Endothelial cell (in vitro differentiated cells): ENCODE measurements at regions not wholly inside any gene's neighbourhood (a gene's known extent, or its start where the extent isn't known, plus 50 kb on each side); places are given as distances from the start of the nearest gene placed in this dataset.

Experiments used
- DNase-seq: peaks from one replicate; pipeline ENCODE4 v3.0.0; 2021; ENCODE audit warnings: low spot score
- H3K27ac Mint-ChIP-seq: one replicate; pipeline ENCODE4 v1.8.0; 2021; ENCODE audit warnings: mixed read lengths, inconsistent platforms; ENCODE audit not compliant: unreplicated experiment
- H3K27me3 Mint-ChIP-seq: one replicate; pipeline ENCODE4 v1.8.0; 2021; ENCODE audit warnings: mild to moderate bottlenecking, moderate library complexity, mixed read lengths, inconsistent platforms; ENCODE audit not compliant: unreplicated experiment
- H3K36me3 Mint-ChIP-seq: one replicate; pipeline ENCODE4 v1.8.0; 2021; ENCODE audit warnings: mild to moderate bottlenecking, low read depth, mixed read lengths, inconsistent platforms; ENCODE audit not compliant: unreplicated experiment
- H3K4me1 Mint-ChIP-seq: one replicate; pipeline ENCODE4 v1.8.0; 2021; ENCODE audit warnings: mild to moderate bottlenecking, mixed read lengths, inconsistent platforms; ENCODE audit not compliant: unreplicated experiment
- H3K4me3 Mint-ChIP-seq: one replicate; pipeline ENCODE4 v1.8.0; 2021; ENCODE audit warnings: mild to moderate bottlenecking, mixed read lengths, inconsistent platforms; ENCODE audit not compliant: unreplicated experiment
- H3K9me3 Mint-ChIP-seq: one replicate; pipeline ENCODE4 v1.8.0; 2021; ENCODE audit warnings: mixed read lengths, inconsistent platforms; ENCODE audit not compliant: unreplicated experiment
- CTCF ChIP-seq: fragments of 200-600 bp; sonication (generic); IDR thresholded peaks from one replicate; pipeline ENCODE4 v1.5.0; 2021; ENCODE audit warnings: antibody characterized with exemption; ENCODE audit not compliant: unreplicated experiment

- peaks cover 12% of the 10 kb centered on the region for H3K4me1 Mint-ChIP-seq
- peaks cover 3% of the 10 kb centered on the region for H3K27me3 Mint-ChIP-seq
- H3K36me3 Mint-ChIP-seq: no peaks in the 10 kb centered on the region
- DNase-seq: no peak
- no peak overlapping the region for H3K4me3 Mint-ChIP-seq
- no peak overlapping the region for H3K27ac Mint-ChIP-seq
- H3K9me3 Mint-ChIP-seq: no peaks in the 10 kb centered on the region
- no peak for TF ChIP-seq CTCF
Observed at GRCh38 chr2:128371248-128371630, 52.6 kb upstream of the HS6ST1 start.

DNA sequence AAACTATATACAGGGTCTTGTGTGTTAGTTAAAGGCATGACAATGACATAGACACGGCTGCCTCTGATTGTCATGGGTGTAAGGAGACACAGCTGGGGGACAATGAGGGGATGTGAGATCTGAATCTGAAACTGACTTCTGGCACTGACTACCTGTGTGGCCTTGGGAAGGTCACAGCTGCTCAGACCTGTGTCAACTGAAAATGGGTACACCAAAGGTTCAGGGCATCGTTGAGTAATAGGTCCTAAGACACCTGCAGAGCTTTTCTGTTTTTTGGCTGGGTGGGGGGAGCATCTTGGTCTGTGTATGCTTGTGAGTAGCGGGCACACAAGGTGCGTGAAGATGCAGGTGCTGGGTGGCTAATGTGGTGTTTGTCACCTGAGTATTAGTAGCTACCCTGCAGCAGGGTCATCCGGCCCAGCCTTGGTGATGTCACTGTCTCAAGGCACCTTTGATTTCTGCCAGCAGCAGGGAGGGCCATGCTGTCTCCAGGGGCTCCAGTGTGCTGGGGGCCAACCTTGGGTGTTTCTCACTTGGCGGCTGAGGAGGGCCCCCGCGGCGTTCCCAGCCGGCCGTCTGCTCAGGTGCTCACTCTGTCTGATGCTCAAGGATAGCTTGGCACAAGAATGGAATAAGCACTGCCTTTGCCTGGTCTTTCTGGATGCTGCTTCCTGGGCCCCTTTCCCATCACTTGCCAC lies 53.1 kb upstream of the HS6ST1 start:
- Mint-ChIP-seq H3K27ac (no peak overlapping the region), H3K4me1 (peaks cover 12% of the 10 kb centered on the region), H3K27me3 (peaks cover 3% of the 10 kb centered on the region), H3K36me3 (no peaks in the 10 kb centered on the region), H3K4me3 (no peak overlapping the region), H3K9me3 (no peaks in the 10 kb centered on the region)
- TF ChIP-seq CTCF: no peak
- DNase-seq: no peak

DNA sequence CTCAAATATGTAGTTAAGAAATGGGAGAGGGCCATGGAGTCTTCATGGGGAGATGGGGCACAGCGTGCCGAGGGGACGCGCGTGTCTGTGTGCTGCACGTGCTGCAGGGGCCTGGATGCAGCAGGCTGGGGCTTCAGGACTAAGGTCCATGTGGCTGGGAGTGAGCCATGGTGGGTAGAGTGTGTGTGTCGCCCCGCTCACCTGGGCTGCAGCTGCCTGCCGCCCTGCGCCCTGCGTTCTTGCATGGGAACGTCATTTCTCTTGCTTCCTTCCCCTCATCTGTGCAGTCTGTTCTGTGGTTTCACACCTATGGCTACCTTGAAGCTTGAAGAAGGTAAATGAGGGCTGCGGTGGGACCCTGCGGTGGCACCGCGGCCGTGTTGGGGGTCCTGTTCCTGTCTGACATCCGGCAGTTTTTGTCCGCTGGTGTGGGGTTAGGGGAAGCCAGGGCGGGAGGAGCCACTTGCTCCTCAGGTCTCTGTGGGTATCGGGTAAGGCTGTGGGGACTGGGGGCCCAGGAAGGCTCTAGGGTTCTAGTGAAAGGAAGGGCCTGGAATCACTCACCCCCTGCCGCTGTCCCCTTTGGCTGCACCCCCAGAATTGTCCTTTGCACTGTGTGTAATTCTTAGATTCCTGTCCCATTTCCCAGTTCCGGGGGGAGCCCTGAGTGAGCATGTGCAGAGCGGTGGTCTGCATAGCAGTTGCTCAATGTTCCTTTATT lies 54.1 kb upstream of the HS6ST1 start:
- no peak for DNase-seq
- no peaks in the 10 kb centered on the region for H3K9me3 Mint-ChIP-seq
- H3K36me3 Mint-ChIP-seq: no peaks in the 10 kb centered on the region
- H3K4me1 Mint-ChIP-seq: peaks cover 12% of the 10 kb centered on the region
- H3K27ac Mint-ChIP-seq: no peak overlapping the region
- TF ChIP-seq CTCF: no peak
- H3K27me3 Mint-ChIP-seq: peaks cover 3% of the 10 kb centered on the region
- H3K4me3 Mint-ChIP-seq: no peak overlapping the region

DNA sequence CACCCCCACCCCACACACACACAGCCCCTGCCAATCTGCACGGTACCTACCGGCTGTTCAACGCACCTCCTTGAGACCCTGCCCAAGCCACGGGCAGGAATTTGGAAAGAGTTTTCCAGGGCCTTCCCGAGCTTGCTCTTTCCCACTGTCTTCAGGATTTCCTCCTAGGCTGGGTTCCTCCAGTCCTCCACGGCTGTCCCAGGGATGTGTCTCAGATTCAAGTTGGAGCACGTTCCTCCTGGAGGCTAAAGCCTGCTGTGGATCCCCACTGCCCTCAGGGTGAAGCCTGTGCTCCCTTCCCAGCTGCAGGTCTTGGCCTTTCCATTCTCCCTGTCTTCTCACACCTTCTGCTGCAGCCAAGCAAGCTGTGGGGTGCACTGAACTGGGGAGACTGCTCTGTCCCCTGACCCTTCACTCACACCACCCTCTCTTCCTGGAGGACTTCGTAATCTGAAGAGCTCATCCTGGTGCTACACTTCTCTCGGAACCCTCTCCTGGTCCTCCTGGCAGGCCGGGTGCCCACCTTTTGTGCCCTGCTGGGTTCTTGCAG lies 54.9 kb upstream of the HS6ST1 start:
- H3K27me3 Mint-ChIP-seq: peaks cover 5% of the 10 kb centered on the region
- H3K4me3 Mint-ChIP-seq: no peak overlapping the region
- no peaks in the 10 kb centered on the region for H3K9me3 Mint-ChIP-seq
- no peak for DNase-seq
- TF ChIP-seq CTCF: no peak
- no peak overlapping the region for H3K27ac Mint-ChIP-seq
- peaks cover 12% of the 10 kb centered on the region for H3K4me1 Mint-ChIP-seq
- H3K36me3 Mint-ChIP-seq: no peaks in the 10 kb centered on the region
